Heart left ventricle (tissue), 13 donors: ENCODE measurements at regions not wholly inside any gene's neighbourhood (a gene's known extent, or its start where the extent isn't known, plus 50 kb on each side); places are given as distances from the start of the nearest gene placed in this dataset.

Source experiments
- CTCF ChIP-seq, 12 donors: fragments of 200-600 bp; sonication (generic) in 4 of 12; IDR thresholded peaks; one replicate each; pipeline versions ENCODE4 v1.5.0 to v1.8.0; 2018 to 2022; ENCODE audit warnings: antibody characterized with exemption in 12 of 12, mild to moderate bottlenecking in 5 of 12
- POLR2A ChIP-seq, 2 donors: fragments of 450-650 bp; IDR thresholded peaks; one replicate each; pipeline ENCODE4 v1.6.1; 2017; ENCODE audit warnings: antibody characterized with exemption in 2 of 2, mild to moderate bottlenecking in 2 of 2, moderate library complexity in 2 of 2
- donor health status: ischemic (EF 13 %, LVEDD 7.1; RV severe dilation, severe dysfunction).
- donor health status: DM: no; HTN: yes; CAD: no.
- donor health status: DM: no; HTN: no; CAD: no.
- donor health status: ischemic (EF 25% LVEDD 6.9; RV normal size, moderate dysfunction).
- donor health status: ischemic (EF 25% LVEDD 5.7; RV mildly dilated, moderate dysfunction).
- donor health status: ischemic (EF 35%, LVEDD 5.7; RV mildly dilated, moderate dysfunction).
- donor health status: nonischemic (EF 11% LVEDD 7.7; RV severe dilation, severe dysfunction).
- donor health status: DM: yes; HTN: yes; CAD: no.
- donor health status: PGD.
- donor health status: ischemic (EF 29% LVEDD 5.4; RV normal size, mild dysfunction).
- donor health status: nonischemic (EF 23%, LVEDD 6.1; RV moderate dilation, normal function).

GRCh38 chr6:167684276-167685104, 142.2 kb upstream of the AFDN start:
- TF ChIP-seq CTCF (IDR thresholded peaks at IDR 0.05) (no peak), POLR2A (IDR thresholded peaks at IDR 0.05) (no peak)
